OCI-LY3 (cell line): ENCODE measurements at regions not wholly inside any gene's neighbourhood (a gene's known extent, or its start where the extent isn't known, plus 50 kb on each side); places are given as distances from the start of the nearest gene placed in this dataset.
"Not testable (repeated sequence)": the region's sequence is repeated elsewhere in the genome, so short reads cannot be mapped to it uniquely, and the experiment has no call there.

Source experiments
- H2AFZ ChIP-seq: fragments of 200-600, 300-600 bp; shearing (Covaris generic); 2 replicates; pipeline ENCODE4 v1.6.0; 2014; ENCODE audit warnings: antibody characterized with exemption, low read depth, low read length
- H3K27ac ChIP-seq: fragments of 200-600, 300-600 bp; sonication (generic); 2 replicates; pipeline ENCODE4 v1.5.1; 2014; ENCODE audit warnings: mild to moderate bottlenecking, low read length, moderate library complexity, mixed read lengths
- H3K27me3 ChIP-seq: fragments of 200-600, 300-600 bp; sonication (generic); 2 replicates; pipeline ENCODE4 v1.6.1; 2014; ENCODE audit warnings: low read depth, low read length, mixed read lengths
- H3K36me3 ChIP-seq: fragments of 200-600, 300-600 bp; sonication (generic); replicated peaks from 2 replicates; pipeline ENCODE3; 2014; ENCODE audit warnings: low read depth, low read length, mixed read lengths
- H3K4me1 ChIP-seq: fragments of 300-600, 200-600 bp; sonication (generic); 2 replicates; pipeline ENCODE4 v1.6.1; 2014; ENCODE audit warnings: low read length, mixed read lengths
- H3K4me2 ChIP-seq: fragments of 200-600, 300-600 bp; sonication (generic); 2 replicates; pipeline ENCODE4 v1.6.1; 2014; ENCODE audit warnings: low read length, mixed read lengths
- H3K4me3 ChIP-seq: fragments of 300-600, 200-600 bp; sonication (generic); 2 replicates; pipeline ENCODE4 v1.5.1; 2014; ENCODE audit warnings: antibody characterized with exemption, mild to moderate bottlenecking, low read length, moderate library complexity
- H3K79me2 ChIP-seq: fragments of 300-600, 200-600 bp; shearing (Covaris generic); 2 replicates; pipeline ENCODE4 v1.6.1; 2014; ENCODE audit warnings: mild to moderate bottlenecking, low read length, mixed read lengths
- H3K9ac ChIP-seq: fragments of 300-600, 200-600 bp; shearing (Covaris generic); 2 replicates; pipeline ENCODE4 v1.6.0; 2014; ENCODE audit warnings: mild to moderate bottlenecking, low read length, moderate library complexity
- H3K9me3 ChIP-seq: fragments of 200-600, 300-600 bp; shearing (Covaris generic); 2 replicates; pipeline ENCODE4 v1.6.1; 2014; ENCODE audit warnings: low read length, mixed read lengths; ENCODE audit not compliant: insufficient read depth
- H4K20me1 ChIP-seq: fragments of 200-600, 300-600 bp; sonication (generic); 2 replicates; pipeline ENCODE4 v1.6.1; 2016; ENCODE audit warnings: low read length, mixed read lengths; ENCODE audit not compliant: insufficient read depth
- CTCF ChIP-seq: fragments of 200-600, 300-600 bp; sonication (generic); IDR thresholded peaks from 2 replicates; pipeline ENCODE4 v1.5.1; 2014; ENCODE audit warnings: antibody characterized with exemption, low read length, low read depth
- EZH2phosphoT487 ChIP-seq: fragments of 200-600 bp; shearing (Covaris generic); IDR thresholded peaks from 2 replicates; pipeline ENCODE4 v1.6.1; 2018; ENCODE audit warnings: antibody characterized with exemption, mixed run types, low read depth

- Histone ChIP-seq H3K27me3 (no peaks in the 10 kb centered on the region), H3K4me2 (no peak overlapping the region), H3K4me1 (no peaks in the 10 kb centered on the region), H3K9ac (no peak overlapping the region), H3K4me3 (no peak overlapping the region), H4K20me1 (no peaks in the 10 kb centered on the region), H2AFZ (no peak overlapping the region), H3K9me3 (no peaks in the 10 kb centered on the region), H3K27ac (no peak overlapping the region), H3K79me2 (no peaks in the 10 kb centered on the region), H3K36me3 (no peaks in the 10 kb centered on the region)
- TF ChIP-seq EZH2phosphoT487 (no peak), CTCF (no peak)
These were observed 80.6 kb upstream of the CXXC4 start for GRCh38 chr4:104575278-104575677.

GRCh38 chr4:104577405-104577804 lies 82.7 kb upstream of the CXXC4 start:
- Histone ChIP-seq H3K4me3 (no peak overlapping the region), H2AFZ (no peak overlapping the region), H3K4me1 (no peaks in the 10 kb centered on the region), H3K79me2 (no peaks in the 10 kb centered on the region), H3K36me3 (no peaks in the 10 kb centered on the region), H3K4me2 (no peak overlapping the region), H3K9ac (no peak overlapping the region), H3K27ac (no peak overlapping the region), H3K9me3 (no peaks in the 10 kb centered on the region), H4K20me1 (no peaks in the 10 kb centered on the region), H3K27me3 (no peaks in the 10 kb centered on the region)
- TF ChIP-seq EZH2phosphoT487 (no peak), CTCF (no peak)

GRCh38 chr4:104581476-104581875 lies 86.8 kb upstream of the CXXC4 start:
- H3K4me1 ChIP-seq, H3K27ac ChIP-seq, H4K20me1 ChIP-seq, H2AFZ ChIP-seq, H3K9ac ChIP-seq, H3K79me2 ChIP-seq, H3K36me3 ChIP-seq, H3K4me3 ChIP-seq, H3K27me3 ChIP-seq, H3K9me3 ChIP-seq, H3K4me2 ChIP-seq: not testable (repeated sequence)

GRCh38 chr4:104582056-104582455 lies 87.4 kb upstream of the CXXC4 start:
- H3K79me2 ChIP-seq, H3K9ac ChIP-seq, H3K36me3 ChIP-seq, H3K4me1 ChIP-seq, H3K4me2 ChIP-seq, H3K27ac ChIP-seq, H2AFZ ChIP-seq, H3K27me3 ChIP-seq, H4K20me1 ChIP-seq, H3K4me3 ChIP-seq, H3K9me3 ChIP-seq: not testable (repeated sequence)

- Histone ChIP-seq H3K27me3 (no peaks in the 10 kb centered on the region), H3K9me3 (no peaks in the 10 kb centered on the region), H3K4me2 (no peak overlapping the region), H3K9ac (no peak overlapping the region), H3K4me3 (no peak overlapping the region), H4K20me1 (no peaks in the 10 kb centered on the region), H3K27ac (no peak overlapping the region), H3K36me3 (no peaks in the 10 kb centered on the region), H3K4me1 (peaks cover 4% of the 10 kb centered on the region; the same call in 1 of the 2 replicates), H3K79me2 (no peaks in the 10 kb centered on the region), H2AFZ (no peak overlapping the region)
- TF ChIP-seq CTCF, result no peak
- no peak for TF ChIP-seq EZH2phosphoT487
These were observed 94.7 kb upstream of the CXXC4 start for GRCh38 chr4:104589264-104589868.
